ENCODE measurements at regions not wholly inside any gene's neighbourhood (a gene's known extent, or its start where the extent isn't known, plus 50 kb on each side); places are given as distances from the start of the nearest gene placed in this dataset.

- no peaks in the 10 kb centered on the region for H3K79me2 ChIP-seq (ENCODE audit: insufficient read depth, low read length)
- H3K27me3 Mint-ChIP-seq (ENCODE audit: low read depth in 3 of 3): peaks cover 0 to 2% (median 1%) of the 10 kb centered on the region in 3 donors
- no peak overlapping the region for H3K4me3 ChIP-seq (replicated peaks in 1 of 3; ENCODE audit: low read depth in 2 of 3, low read length in 3 of 3)
- H3K4me1 ChIP-seq (ENCODE audit: control insufficient read depth in 1 of 2, insufficient read depth in 2 of 2, low read length in 2 of 2): no peaks in the 10 kb centered on the region
- TF ChIP-seq, protein P1, sequence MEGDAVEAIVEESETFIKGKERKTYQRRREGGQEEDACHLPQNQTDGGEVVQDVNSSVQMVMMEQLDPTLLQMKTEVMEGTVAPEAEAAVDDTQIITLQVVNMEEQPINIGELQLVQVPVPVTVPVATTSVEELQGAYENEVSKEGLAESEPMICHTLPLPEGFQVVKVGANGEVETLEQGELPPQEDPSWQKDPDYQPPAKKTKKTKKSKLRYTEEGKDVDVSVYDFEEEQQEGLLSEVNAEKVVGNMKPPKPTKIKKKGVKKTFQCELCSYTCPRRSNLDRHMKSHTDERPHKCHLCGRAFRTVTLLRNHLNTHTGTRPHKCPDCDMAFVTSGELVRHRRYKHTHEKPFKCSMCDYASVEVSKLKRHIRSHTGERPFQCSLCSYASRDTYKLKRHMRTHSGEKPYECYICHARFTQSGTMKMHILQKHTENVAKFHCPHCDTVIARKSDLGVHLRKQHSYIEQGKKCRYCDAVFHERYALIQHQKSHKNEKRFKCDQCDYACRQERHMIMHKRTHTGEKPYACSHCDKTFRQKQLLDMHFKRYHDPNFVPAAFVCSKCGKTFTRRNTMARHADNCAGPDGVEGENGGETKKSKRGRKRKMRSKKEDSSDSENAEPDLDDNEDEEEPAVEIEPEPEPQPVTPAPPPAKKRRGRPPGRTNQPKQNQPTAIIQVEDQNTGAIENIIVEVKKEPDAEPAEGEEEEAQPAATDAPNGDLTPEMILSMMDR (IDR thresholded peaks at IDR 0.05): no peak
- no peaks in the 10 kb centered on the region for H3K4me1 Mint-ChIP-seq
- no peaks in the 10 kb centered on the region for H4K20me1 ChIP-seq (ENCODE audit: insufficient read depth, low read length)
- H3K4me2 ChIP-seq (replicated peaks; ENCODE audit: extremely low read depth, low read length, poor library complexity, severe bottlenecking): no peak overlapping the region
- peaks cover 0 to 7% (median 0%) of the 10 kb centered on the region in 7 donors for H3K9me3 Mint-ChIP-seq
- H3K4me3 Mint-ChIP-seq: no peak overlapping the region
- 90% methylated on average over 7 of the region's 10 CpGs for WGBS (ENCODE audit: insufficient coverage)
- H3K36me3 Mint-ChIP-seq: no peaks in the 10 kb centered on the region
- no peak overlapping the region for H2AFZ ChIP-seq (ENCODE audit: insufficient read depth, low read depth, low read length, poor library complexity, severe bottlenecking)
- no peak for DNase-seq
- no peaks in the 10 kb centered on the region for H3K27me3 ChIP-seq (ENCODE audit: control insufficient read depth in 2 of 2, insufficient read depth in 2 of 2, low read length in 2 of 2)
- H3K27ac Mint-ChIP-seq: no peak overlapping the region
- no peak overlapping the region for H3K9ac ChIP-seq (ENCODE audit: insufficient read depth, low read length, poor library complexity, severe bottlenecking)
- no peak overlapping the region for H3K27ac ChIP-seq (ENCODE audit: low read depth in 1 of 2, low read length in 2 of 2)
- H3K36me3 ChIP-seq (replicated peaks in 1 of 2; ENCODE audit: control insufficient read depth in 1 of 2, insufficient read depth in 2 of 2, low read length in 2 of 2): no peaks in the 10 kb centered on the region
- H3K9me3 ChIP-seq (replicated peaks in 1 of 2; ENCODE audit: control insufficient read depth in 1 of 2, insufficient read depth in 1 of 2, low read length in 2 of 2): no peaks in the 10 kb centered on the region
- intact Hi-C loops (cut with micrococcal nuclease): no loop called here
These were observed 837.3 kb downstream of the GALR1 start for GRCh38 chr18:78086931-78087330.

DNA sequence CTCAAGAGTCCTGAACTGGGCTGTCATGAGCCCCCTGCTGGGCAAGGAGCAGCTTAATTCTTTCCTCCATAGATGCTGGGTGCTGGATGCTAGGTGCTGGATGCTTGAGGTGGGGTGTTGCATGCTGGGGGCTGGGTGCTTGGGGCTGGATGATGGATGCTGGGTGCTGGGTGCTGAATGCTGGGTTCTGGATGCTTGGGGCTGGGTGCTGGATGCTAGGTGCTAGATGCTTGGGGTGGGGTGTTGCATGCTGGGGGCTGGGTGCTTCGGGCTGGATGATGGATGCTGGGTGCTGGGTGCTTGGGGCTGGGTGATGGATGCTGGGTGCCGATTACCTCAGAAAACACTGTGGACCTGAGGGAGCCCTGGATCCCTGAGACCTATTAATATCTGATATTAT, 837.7 kb downstream of the GALR1 start:
- Histone ChIP-seq H3K27ac (ENCODE audit: low read depth in 1 of 2, low read length in 2 of 2) (no peak overlapping the region), H3K4me1 (ENCODE audit: control insufficient read depth in 1 of 2, insufficient read depth in 2 of 2, low read length in 2 of 2) (no peaks in the 10 kb centered on the region), H4K20me1 (ENCODE audit: insufficient read depth, low read length) (no peaks in the 10 kb centered on the region), H3K36me3 (replicated peaks in 1 of 2; ENCODE audit: control insufficient read depth in 1 of 2, insufficient read depth in 2 of 2, low read length in 2 of 2) (no peaks in the 10 kb centered on the region), H3K4me2 (replicated peaks; ENCODE audit: extremely low read depth, low read length, poor library complexity, severe bottlenecking) (no peak overlapping the region), H2AFZ (ENCODE audit: insufficient read depth, low read depth, low read length, poor library complexity, severe bottlenecking) (no peak overlapping the region), H3K4me3 (replicated peaks in 1 of 3; ENCODE audit: low read depth in 2 of 3, low read length in 3 of 3) (no peak overlapping the region), H3K27me3 (ENCODE audit: control insufficient read depth in 2 of 2, insufficient read depth in 2 of 2, low read length in 2 of 2) (no peaks in the 10 kb centered on the region), H3K9me3 (replicated peaks in 1 of 2; ENCODE audit: control insufficient read depth in 1 of 2, insufficient read depth in 1 of 2, low read length in 2 of 2) (no peaks in the 10 kb centered on the region), H3K79me2 (ENCODE audit: insufficient read depth, low read length) (no peaks in the 10 kb centered on the region), H3K9ac (ENCODE audit: insufficient read depth, low read length, poor library complexity, severe bottlenecking) (no peak overlapping the region)
- peaks cover 0 to 2% (median 1%) of the 10 kb centered on the region in 3 donors for H3K27me3 Mint-ChIP-seq (ENCODE audit: low read depth in 3 of 3)
- no peak overlapping the region for H3K4me3 Mint-ChIP-seq
- H3K9me3 Mint-ChIP-seq: peaks cover 0 to 7% (median 0%) of the 10 kb centered on the region in 7 donors
- TF ChIP-seq, protein P1 (IDR thresholded peaks at IDR 0.05): no peak
- DNase-seq: no peak
- H3K4me1 Mint-ChIP-seq: no peaks in the 10 kb centered on the region
- intact Hi-C loops (cut with micrococcal nuclease): no loop called here
- H3K36me3 Mint-ChIP-seq: no peaks in the 10 kb centered on the region
- WGBS (ENCODE audit: insufficient coverage): no CpG with 5 or more reads among the region's 2 CpGs
- no peak overlapping the region for H3K27ac Mint-ChIP-seq
